ENCODE measurements at regions not wholly inside any gene's neighbourhood (a gene's known extent, or its start where the extent isn't known, plus 50 kb on each side); places are given as distances from the start of the nearest gene placed in this dataset.
A peak's percentile ranks its signal among the peaks of the same experiment; 100 is the strongest.

- Mint-ChIP-seq H3K27ac (no peak overlapping the region), H3K27me3 (peaks cover 0 to 7% (median 0%) of the 10 kb centered on the region in 5 donors), H3K4me3 (no peak overlapping the region), H3K36me3 (no peaks in the 10 kb centered on the region), H3K4me1 (no peaks in the 10 kb centered on the region), H3K9me3 (no peaks in the 10 kb centered on the region)
- CTCF ChIA-PET = no interaction called here
- no peaks in the 10 kb centered on the region for H3K27me3 ChIP-seq (ENCODE audit: control insufficient read depth in 2 of 2, insufficient read depth in 2 of 2, low read length in 2 of 2)
- no peak overlapping the region for H3K4me3 ChIP-seq (ENCODE audit: low read length)
- ATAC-seq (no peak), DNase-seq (no peak)
- H3K27ac ChIP-seq (ENCODE audit: low read depth, low read length) = no peak overlapping the region
- H3K36me3 ChIP-seq (ENCODE audit: control insufficient read depth in 2 of 3, insufficient read depth in 3 of 3, low read length in 3 of 3) = no peaks in the 10 kb centered on the region
- POLR2A ChIA-PET = no interaction called here
- no peaks in the 10 kb centered on the region for H3K9me3 ChIP-seq (ENCODE audit: control insufficient read depth in 2 of 3, low read length in 3 of 3)
- intact Hi-C loops (cut with micrococcal nuclease) = no loop called here
- no peaks in the 10 kb centered on the region for H3K4me1 ChIP-seq (ENCODE audit: control insufficient read depth in 2 of 2, insufficient read depth in 2 of 2, low read length in 2 of 2)
These were observed 275.4 kb upstream of the C2CD4B start for GRCh38 chr15:62440362-62441105.

GRCh38 chr15:62444104-62445022, 279.3 kb upstream of the C2CD4B start:
- Mint-ChIP-seq H3K36me3 (no peaks in the 10 kb centered on the region), H3K27ac (no peak overlapping the region), H3K4me1 (no peaks in the 10 kb centered on the region), H3K9me3 (no peaks in the 10 kb centered on the region), H3K27me3 (peaks cover 0 to 3% (median 0%) of the 10 kb centered on the region in 5 donors), H3K4me3 (no peak overlapping the region)
- H3K4me3 ChIP-seq (ENCODE audit: low read length) = no peak overlapping the region
- H3K36me3 ChIP-seq (ENCODE audit: control insufficient read depth in 2 of 3, insufficient read depth in 3 of 3, low read length in 3 of 3) = no peaks in the 10 kb centered on the region
- H3K4me1 ChIP-seq (ENCODE audit: control insufficient read depth in 2 of 2, insufficient read depth in 2 of 2, low read length in 2 of 2) = no peaks in the 10 kb centered on the region
- no peak overlapping the region for H3K27ac ChIP-seq (ENCODE audit: low read depth, low read length)
- intact Hi-C loops (cut with micrococcal nuclease) = no loop called here
- POLR2A ChIA-PET = no interaction called here
- no peaks in the 10 kb centered on the region for H3K27me3 ChIP-seq (ENCODE audit: control insufficient read depth in 2 of 2, insufficient read depth in 2 of 2, low read length in 2 of 2)
- no peaks in the 10 kb centered on the region for H3K9me3 ChIP-seq (ENCODE audit: control insufficient read depth in 2 of 3, low read length in 3 of 3)
- ATAC-seq (no peak), DNase-seq (no peak)
- CTCF ChIA-PET = no interaction called here

GRCh38 chr15:62445244-62445643, 280.2 kb upstream of the C2CD4B start:
- ATAC-seq (no peak), DNase-seq (no peak)
- Histone ChIP-seq H3K27ac (ENCODE audit: low read depth, low read length) (no peak overlapping the region), H3K36me3 (ENCODE audit: control insufficient read depth in 2 of 3, insufficient read depth in 3 of 3, low read length in 3 of 3) (no peaks in the 10 kb centered on the region), H3K4me1 (ENCODE audit: control insufficient read depth in 2 of 2, insufficient read depth in 2 of 2, low read length in 2 of 2) (no peaks in the 10 kb centered on the region), H3K27me3 (ENCODE audit: control insufficient read depth in 2 of 2, insufficient read depth in 2 of 2, low read length in 2 of 2) (no peaks in the 10 kb centered on the region), H3K4me3 (ENCODE audit: low read length) (no peak overlapping the region), H3K9me3 (ENCODE audit: control insufficient read depth in 2 of 3, low read length in 3 of 3) (no peaks in the 10 kb centered on the region)
- intact Hi-C loops (cut with micrococcal nuclease) = no loop called here
- no peaks in the 10 kb centered on the region for H3K36me3 Mint-ChIP-seq
- no peak overlapping the region for H3K4me3 Mint-ChIP-seq
- POLR2A ChIA-PET = no interaction called here
- no peak overlapping the region for H3K27ac Mint-ChIP-seq
- H3K9me3 Mint-ChIP-seq = no peaks in the 10 kb centered on the region
- peaks cover 0 to 5% (median 2%) of the 10 kb centered on the region in 5 donors for H3K27me3 Mint-ChIP-seq
- no peaks in the 10 kb centered on the region for H3K4me1 Mint-ChIP-seq
- CTCF ChIA-PET = no interaction called here

GRCh38 chr15:62446984-62447383, 281.9 kb upstream of the C2CD4B start:
- H3K4me1 Mint-ChIP-seq = no peaks in the 10 kb centered on the region
- no peak overlapping the region for H3K4me3 ChIP-seq (ENCODE audit: low read length)
- no peak for DNase-seq
- H3K27ac ChIP-seq (ENCODE audit: low read depth, low read length) = no peak overlapping the region
- H3K36me3 ChIP-seq (ENCODE audit: control insufficient read depth in 2 of 3, insufficient read depth in 3 of 3, low read length in 3 of 3) = no peaks in the 10 kb centered on the region
- no peak for ATAC-seq
- ChIA-PET CTCF (no interaction called here), POLR2A (no interaction called here)
- H3K9me3 Mint-ChIP-seq = no peaks in the 10 kb centered on the region
- H3K36me3 Mint-ChIP-seq = no peaks in the 10 kb centered on the region
- no peaks in the 10 kb centered on the region for H3K27me3 ChIP-seq (ENCODE audit: control insufficient read depth in 2 of 2, insufficient read depth in 2 of 2, low read length in 2 of 2)
- no peaks in the 10 kb centered on the region for H3K4me1 ChIP-seq (ENCODE audit: control insufficient read depth in 2 of 2, insufficient read depth in 2 of 2, low read length in 2 of 2)
- H3K4me3 Mint-ChIP-seq = no peak overlapping the region
- H3K27me3 Mint-ChIP-seq = peaks cover 0 to 6% (median 2%) of the 10 kb centered on the region in 5 donors
- intact Hi-C loops (cut with micrococcal nuclease) = no loop called here
- no peak overlapping the region for H3K27ac Mint-ChIP-seq
- no peaks in the 10 kb centered on the region for H3K9me3 ChIP-seq (ENCODE audit: control insufficient read depth in 2 of 3, low read length in 3 of 3)

GRCh38 chr15:62447742-62448141, 282.7 kb upstream of the C2CD4B start:
- Histone ChIP-seq H3K27ac (ENCODE audit: low read depth, low read length) (no peak overlapping the region), H3K36me3 (ENCODE audit: control insufficient read depth in 2 of 3, insufficient read depth in 3 of 3, low read length in 3 of 3) (no peaks in the 10 kb centered on the region), H3K4me3 (ENCODE audit: low read length) (no peak overlapping the region), H3K4me1 (ENCODE audit: control insufficient read depth in 2 of 2, insufficient read depth in 2 of 2, low read length in 2 of 2) (no peaks in the 10 kb centered on the region), H3K9me3 (ENCODE audit: control insufficient read depth in 2 of 3, low read length in 3 of 3) (no peaks in the 10 kb centered on the region), H3K27me3 (ENCODE audit: control insufficient read depth in 2 of 2, insufficient read depth in 2 of 2, low read length in 2 of 2) (no peaks in the 10 kb centered on the region)
- ChIA-PET CTCF (no interaction called here), POLR2A (no interaction called here)
- Mint-ChIP-seq H3K4me3 (no peak overlapping the region), H3K9me3 (no peaks in the 10 kb centered on the region), H3K4me1 (no peaks in the 10 kb centered on the region), H3K27ac (peak overlapping the region in 1 of 9 donors; percentile 46), H3K36me3 (no peaks in the 10 kb centered on the region), H3K27me3 (peaks cover 0 to 6% (median 2%) of the 10 kb centered on the region in 5 donors)
- no peak for ATAC-seq
- no peak for DNase-seq
- intact Hi-C loops (cut with micrococcal nuclease) = no loop called here

- DNase-seq (no peak), ATAC-seq (no peak)
- no peak overlapping the region for H3K27ac ChIP-seq (ENCODE audit: low read depth, low read length)
- CTCF ChIA-PET = interaction anchor here (0.6 kb wide), 1 partner anchor 196 kb away, joined by 3 read pairs; no protein-coding TSS in a partner anchor
- H3K27ac Mint-ChIP-seq = peak overlapping the region in 1 of 9 donors; percentile 21
- intact Hi-C loops (cut with micrococcal nuclease) = no loop called here
- H3K36me3 ChIP-seq (ENCODE audit: control insufficient read depth in 2 of 3, insufficient read depth in 3 of 3, low read length in 3 of 3) = no peaks in the 10 kb centered on the region
- POLR2A ChIA-PET = no interaction called here
- peaks cover 0 to 6% (median 0%) of the 10 kb centered on the region in 5 donors for H3K27me3 Mint-ChIP-seq
- no peaks in the 10 kb centered on the region for H3K27me3 ChIP-seq (ENCODE audit: control insufficient read depth in 2 of 2, insufficient read depth in 2 of 2, low read length in 2 of 2)
- no peak overlapping the region for H3K4me3 Mint-ChIP-seq
- no peaks in the 10 kb centered on the region for H3K4me1 Mint-ChIP-seq
- H3K4me1 ChIP-seq (ENCODE audit: control insufficient read depth in 2 of 2, insufficient read depth in 2 of 2, low read length in 2 of 2) = no peaks in the 10 kb centered on the region
- H3K36me3 Mint-ChIP-seq = no peaks in the 10 kb centered on the region
- H3K9me3 Mint-ChIP-seq = no peaks in the 10 kb centered on the region
- no peaks in the 10 kb centered on the region for H3K9me3 ChIP-seq (ENCODE audit: control insufficient read depth in 2 of 3, low read length in 3 of 3)
- no peak overlapping the region for H3K4me3 ChIP-seq (ENCODE audit: low read length)
These were observed 284.6 kb upstream of the C2CD4B start for GRCh38 chr15:62449638-62450037.

Measured in naive thymus-derived CD4-positive, alpha-beta T cell (primary cell).